ENCODE measurements at regions not wholly inside any gene's neighbourhood (a gene's known extent, or its start where the extent isn't known, plus 50 kb on each side); places are given as distances from the start of the nearest gene placed in this dataset.
A peak's percentile ranks its signal among the peaks of the same experiment; 100 is the strongest.

DNA sequence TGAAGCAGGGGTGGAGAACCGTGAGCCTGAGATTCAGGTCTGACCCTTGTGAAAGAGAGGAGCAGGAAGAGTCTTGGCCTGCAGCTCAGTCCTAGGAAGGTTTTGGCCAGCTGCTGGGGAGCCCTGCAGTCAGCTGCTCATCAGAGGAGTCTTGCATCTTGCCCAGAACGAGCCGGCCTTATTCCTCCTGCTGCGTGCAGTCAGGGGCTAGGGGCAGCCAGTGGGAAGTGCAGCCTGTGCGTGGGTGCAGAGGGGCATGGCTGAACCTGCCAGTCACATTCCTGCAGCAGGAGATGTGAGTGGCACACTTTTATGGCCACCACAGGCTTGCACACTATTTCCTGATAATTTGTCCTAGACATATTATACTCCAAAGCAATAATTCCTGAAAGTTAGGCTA is 278.7 kb downstream of the NPR3 start:
- DNase-seq (ENCODE audit: low read depth): no peak

DNA sequence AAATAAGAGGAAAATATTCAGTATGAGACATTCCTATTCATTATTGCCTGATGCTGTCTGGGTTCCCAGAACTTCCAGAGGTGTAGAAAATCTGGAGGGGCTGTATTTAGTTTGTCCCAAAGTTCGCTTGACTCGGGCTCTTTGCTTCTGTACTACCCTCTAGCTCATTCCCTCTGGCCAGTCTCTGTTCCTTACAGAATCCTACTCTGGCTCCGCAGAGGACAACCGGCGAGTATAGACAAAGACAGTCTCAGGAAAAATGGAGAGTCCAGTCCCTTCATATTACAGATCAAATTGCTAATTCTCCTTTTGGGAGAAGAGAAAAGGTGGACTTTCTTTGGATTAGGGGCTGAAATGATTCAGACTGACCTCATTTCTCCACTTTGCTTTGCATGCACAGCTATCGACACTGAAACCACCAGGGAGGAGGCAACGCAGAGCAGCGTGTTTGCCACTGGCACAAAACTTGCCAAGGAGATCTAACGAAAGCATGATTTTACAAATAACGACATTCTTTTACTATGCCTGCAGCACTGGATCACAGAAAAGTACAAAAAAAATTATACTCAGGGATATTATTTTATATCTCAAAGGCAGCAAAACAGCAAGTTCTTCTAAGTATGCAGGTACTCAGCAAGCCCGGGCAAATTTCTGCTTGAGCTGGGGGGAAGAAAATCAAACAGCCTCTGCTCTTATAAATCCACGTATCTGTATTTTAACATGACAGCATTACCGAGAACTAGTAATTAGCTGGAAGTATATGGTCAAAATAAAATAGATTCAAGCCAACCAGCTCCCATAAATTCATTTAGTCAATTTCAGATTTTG is 279.7 kb downstream of the NPR3 start:
- DNase-seq (ENCODE audit: low read depth): no peak

DNA sequence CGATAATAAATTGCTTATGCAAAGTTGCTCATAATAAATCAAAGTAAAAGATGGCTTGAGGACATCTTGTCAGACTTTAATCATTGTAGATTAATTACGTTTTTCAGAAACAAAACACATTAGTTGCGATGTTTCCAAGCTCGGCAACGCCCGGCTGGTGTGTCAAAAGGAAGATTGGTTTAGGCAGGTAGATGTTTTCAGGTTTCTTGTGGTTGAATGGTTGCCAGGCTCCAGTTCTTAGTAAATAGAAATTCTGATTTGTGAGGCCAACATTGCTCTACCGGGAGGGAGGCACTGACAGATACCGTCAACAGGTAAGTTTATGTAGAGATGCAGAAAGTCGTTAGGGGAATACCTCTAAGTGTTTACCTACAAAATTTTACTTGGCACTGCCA is 280.3 kb downstream of the NPR3 start:
- no peak for DNase-seq (ENCODE audit: low read depth)

DNA sequence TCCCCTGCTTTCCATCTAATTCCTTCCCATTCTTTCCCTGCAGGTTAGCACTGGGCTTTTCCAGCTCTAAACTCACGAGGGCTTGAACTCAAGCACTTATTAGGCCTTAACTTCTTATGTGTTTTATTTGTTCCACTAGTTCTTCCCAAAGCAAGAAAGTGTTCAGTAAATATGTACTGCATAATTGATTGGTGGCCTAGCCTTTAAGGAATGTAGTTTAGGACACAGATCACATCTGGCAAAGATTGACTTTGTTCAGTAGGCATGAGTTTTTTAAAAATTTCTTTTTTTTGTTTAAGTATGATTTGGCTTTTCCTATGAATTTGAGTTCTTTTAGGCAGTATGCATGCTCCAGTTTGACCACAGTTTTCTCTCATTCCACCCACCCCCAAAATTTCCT is 285.2 kb downstream of the NPR3 start:
- DNase-seq (ENCODE audit: low read depth): no peak

DNA sequence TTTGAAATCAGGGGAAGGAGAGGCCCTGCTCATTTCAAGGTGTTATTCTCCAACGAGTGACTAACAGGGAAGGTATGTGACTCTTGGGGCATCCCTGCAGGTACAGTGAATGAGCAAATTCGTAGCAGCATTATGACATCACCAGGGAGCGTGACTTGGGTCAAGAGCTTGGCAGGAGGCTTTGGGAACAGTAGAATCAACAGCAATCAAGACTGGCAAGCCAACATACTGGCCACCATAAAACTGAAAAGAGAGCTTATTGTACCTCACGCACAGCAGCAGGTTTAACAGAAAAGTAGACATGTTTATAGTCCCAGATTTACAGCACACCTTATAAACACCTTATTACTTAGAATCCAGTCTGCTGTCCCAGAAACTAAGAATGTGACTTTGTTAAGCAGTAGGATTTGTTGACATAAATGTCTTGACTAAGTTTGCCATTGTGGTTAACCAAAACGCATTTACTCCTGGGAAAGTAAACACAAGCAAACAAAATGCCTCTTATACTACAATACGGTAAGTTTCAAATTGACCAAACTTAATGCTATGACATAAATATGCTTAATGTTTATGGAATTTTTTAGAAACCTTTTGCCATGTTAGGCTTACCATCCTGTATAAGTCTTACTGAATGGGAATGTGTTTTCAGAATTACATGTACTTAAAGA is 297.8 kb downstream of the NPR3 start:
- DNase-seq (ENCODE audit: low read depth): no peak

DNA sequence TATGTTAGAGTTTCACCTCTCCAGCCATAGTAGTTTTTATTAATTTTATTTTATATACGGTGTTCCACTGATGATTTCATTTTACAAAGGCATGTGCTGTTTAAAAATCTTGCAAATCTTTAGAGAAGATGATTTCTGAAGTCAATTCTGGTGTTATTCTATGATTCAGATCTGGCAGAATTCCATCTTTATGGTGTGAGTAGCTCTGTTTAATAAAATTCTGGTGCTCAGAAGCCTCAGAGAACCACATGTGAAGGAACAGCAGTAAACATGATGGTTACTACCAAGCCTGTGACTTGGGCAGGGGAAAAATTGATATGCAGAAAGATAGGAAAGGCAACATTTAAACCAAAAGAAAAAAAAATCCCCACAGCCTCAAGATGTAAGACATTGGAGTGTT is 299.7 kb downstream of the NPR3 start:
- DNase-seq (ENCODE audit: low read depth): no peak

DNA sequence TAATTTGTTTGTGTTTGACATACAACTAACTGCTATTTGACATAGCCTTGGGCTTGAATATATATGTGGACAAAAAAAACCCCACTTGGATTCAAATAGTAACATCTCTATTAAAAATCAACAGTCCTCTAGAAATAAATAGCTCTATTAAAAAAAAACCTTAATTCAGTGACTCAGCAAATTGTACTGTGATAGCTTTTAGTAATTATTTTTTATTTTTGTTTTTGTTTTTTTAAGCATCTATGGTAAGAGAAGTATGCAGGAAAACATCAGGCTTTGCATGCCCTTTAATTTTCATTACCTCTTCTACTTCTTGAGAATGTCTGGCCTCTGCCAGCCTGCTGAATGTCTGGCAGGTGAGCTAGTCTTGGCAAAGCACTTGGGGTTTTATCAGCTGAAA is 300.7 kb downstream of the NPR3 start:
- DNase-seq (ENCODE audit: low read depth): no peak

DNA sequence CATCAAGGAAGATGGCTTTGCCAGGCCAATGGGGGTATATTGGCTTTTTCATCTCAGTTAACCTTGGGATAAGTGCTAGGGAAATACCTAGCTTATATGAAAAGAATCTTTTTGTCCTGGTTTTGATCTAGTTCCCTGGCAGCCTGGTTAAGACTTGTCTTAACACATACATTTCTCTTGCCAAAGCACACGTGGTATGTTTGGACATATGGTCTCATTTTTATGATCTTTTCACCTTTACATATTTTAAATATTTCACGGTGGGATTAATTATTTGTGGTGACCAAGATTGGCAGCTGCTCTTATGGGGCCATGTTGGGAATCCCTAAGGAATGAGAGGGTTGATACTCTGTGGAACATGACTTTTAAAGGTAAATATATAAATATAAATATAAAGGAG is 312.5 kb downstream of the NPR3 start:
- DNase-seq (ENCODE audit: low read depth): no peak

DNA sequence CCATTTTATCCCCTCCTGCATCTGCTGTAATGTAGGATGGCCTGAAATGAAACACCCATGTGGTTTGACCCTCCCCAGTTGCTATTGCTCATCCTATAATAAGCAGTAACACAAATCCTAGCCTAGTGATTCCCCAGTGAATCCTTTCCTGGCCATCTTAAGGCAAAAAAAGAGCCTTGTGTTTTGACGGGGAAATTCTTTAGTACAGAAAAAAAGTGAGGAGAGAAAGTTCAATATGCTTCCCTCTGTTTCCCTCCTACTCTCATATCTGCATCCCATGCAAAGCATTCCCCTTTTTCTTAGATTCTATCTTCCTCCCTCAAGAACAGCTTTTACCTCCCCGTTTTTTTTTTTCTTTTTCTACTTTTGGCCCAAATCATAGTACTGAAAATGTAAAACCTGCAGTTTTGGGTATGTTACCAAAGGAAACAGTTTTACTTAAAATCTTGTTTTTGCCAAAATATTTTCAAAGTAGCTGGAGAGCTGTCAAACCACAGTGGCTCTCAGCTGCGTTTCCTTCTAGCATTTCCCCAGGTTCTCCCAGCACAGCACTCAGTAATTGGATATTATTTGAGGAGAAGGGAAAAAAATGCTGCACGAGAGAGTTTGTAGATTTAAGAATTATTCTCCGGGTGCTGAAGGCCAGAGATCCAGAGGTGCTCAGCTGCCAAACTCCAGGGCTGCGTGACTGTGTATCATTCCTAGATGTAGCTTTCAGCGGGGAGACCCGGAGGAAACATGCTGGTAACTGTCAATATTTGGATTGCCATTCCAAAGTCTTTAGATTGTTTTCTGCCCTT is 321.4 kb downstream of the NPR3 start:
- peak; percentile 26 for DNase-seq (ENCODE audit: low read depth)

DNA sequence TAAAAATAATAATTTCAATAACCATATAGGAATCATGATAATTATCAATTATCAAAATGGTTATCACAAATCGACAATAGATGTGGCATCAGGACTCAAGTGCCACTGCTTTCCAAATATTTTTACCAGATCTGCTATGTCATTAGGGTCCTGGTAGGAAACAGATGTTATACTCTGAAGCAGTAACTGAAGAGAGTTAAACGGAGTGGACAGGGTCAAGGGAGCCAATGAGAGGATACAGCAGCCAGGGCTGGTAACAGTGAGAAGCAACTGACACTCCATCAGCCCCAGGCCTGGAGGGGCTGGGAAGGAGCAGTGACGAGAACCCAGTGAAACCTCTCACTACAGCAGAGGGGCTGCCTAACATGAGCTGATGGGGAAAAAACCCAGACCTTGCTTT is 322.4 kb downstream of the NPR3 start:
- no peak for DNase-seq (ENCODE audit: low read depth)

DNA sequence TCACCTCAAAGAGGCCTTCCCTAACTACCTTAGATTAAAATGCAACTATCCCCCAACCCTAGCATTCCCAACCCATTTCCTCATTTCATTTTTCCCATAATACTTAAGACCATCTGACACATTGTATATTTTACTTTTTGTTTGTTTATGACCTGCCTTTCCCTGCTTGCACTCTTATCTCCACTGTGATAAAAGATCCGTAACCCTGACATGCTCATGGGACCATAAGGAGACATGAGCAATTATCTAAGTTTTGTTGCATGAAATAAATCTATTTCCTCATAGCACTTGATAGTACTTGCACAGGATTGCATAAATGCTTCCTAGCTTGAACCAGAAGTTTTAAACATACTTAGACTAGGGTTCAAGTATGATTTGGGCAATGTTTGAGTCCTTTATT is 323.7 kb downstream of the NPR3 start:
- no peak for DNase-seq (ENCODE audit: low read depth)

DNA sequence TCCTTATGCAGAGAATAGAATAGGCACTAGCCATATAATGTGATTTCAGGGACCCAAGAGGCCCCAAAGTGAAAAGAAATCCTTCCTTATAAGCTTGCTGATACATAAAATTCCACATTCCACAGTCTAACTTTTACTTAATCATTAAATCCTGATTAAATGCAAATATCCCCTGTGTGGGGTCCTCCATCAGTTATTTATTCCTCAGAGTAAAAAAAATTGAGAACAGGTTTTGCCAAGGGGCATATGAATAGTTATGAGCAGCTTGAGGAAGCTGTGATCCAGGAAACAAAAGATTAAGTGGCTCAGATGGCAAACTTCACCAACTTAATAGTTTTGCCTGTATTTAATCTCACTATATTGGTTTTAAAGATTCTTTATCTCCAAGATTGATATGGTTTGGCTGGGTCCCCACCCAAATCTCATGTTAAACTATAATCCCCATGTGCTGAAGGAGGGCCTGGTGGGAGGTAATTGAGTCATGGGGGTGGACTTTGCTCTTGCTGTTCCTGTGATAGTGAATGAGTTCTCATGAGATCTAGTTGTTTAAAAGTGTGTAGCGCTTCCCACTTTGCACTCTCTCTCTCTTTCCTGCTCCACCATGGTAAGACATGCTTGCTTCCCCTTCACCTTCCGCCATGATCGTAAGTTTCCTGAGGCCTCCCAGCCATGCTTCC is 324.9 kb downstream of the NPR3 start:
- DNase-seq (ENCODE audit: low read depth): no peak

DNA sequence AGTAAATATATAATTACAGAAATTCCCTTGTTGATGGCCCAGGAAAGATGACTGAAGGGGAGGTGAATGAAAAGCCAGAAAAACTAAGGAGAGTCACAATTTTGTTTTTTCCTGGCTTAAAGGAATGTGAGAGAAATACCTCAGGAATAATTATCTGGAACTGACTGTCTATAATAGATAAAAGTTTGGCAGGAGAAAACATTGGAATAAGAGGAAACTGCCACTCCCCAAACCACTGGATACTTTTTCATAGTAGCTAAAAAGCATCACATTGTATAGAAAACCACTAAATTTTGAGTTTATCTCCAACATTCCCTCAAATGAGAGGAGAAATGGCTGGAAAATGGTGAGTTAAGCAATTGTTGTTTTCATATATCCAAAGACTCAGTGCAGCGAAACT is 326.0 kb downstream of the NPR3 start:
- DNase-seq (ENCODE audit: low read depth): no peak

DNA sequence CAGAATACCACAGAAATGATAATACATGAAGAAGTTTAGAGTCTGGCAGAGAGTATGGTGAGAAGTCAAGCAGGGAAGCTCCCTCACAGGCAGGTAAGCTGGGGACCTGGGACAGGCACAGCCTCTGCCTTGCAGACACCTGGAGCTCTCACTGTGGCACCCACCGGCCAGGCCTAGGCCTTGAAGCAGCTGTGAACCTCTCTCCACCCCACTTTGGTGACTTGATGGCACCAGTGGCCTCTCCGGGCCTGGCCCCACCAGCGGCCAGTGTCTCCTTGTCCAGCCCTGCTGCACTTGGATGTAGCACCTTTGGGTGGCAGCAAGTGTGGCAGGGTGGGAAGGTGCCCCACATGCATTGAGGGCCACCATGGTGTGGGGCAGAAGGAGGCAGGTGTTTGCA is 330.5 kb downstream of the NPR3 start:
- DNase-seq (ENCODE audit: low read depth): no peak

DNA sequence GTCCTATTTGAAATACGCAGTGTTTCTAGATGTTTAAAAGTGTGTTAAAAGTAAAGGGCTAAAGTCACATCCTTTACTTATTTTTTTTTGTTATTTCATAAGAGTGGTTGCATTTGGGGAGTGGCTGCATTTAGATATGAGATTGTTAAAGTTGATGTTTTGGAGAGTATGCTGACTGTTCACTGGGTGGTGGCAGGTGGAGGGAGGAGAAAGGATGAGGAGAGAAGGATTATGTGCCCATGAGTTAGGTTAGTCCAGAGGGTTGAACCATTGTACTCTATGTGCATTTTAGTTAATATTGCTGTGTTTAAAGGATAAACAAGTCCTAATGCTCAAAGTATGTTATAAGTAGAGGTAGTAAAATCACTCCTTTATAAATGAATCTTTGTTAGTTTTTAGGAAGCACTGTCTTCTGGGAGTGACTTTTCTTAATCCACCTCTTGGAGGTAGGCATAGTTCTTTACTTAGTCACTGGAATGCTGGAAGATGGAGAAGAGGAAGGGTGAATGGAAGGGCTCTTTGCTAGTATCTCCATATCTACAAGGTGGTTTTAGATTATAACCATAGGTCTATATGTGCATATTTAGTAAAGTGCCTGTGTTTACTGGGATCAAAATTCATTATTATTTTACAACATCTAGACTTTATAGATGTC is 332.3 kb downstream of the NPR3 start:
- peak; percentile 20 for DNase-seq (ENCODE audit: low read depth)

DNA sequence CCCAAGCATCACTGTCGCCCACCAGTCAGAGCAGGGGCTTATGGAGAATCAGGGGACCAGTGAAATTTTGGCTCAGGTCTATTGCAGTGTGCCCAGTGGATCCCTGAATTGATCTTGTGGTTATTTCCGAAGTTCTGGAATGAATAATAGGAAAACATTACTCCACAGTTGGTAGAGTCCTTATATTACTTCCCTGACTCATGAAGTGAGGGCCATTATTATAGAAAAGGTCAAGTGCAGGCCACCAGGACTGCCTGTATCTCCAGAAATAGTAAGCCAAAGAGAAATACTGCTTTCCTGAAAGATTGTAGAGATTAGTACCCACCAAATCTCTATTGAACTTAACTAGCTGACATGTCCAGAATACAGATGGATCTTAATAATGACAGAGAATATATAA is 335.0 kb downstream of the NPR3 start:
- no peak for DNase-seq (ENCODE audit: low read depth)

DNA sequence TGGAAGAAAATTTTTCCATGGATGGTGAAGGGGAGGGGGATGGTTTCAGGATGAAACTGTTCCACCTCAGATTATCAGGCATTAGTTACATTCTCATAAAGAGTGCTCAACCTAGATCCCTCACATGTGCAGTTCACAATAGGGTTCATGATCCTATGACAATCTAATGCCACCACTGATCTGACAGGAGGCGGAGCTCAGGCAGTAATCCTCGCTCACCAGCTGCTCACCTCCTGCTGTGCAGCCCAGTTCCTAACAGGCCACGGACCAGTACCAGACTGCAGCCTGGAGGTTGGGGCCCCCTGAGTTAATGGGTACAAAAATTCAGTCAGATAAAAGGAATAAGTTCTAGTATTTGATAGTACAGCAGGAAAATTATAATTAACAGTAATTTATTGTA is 337.2 kb downstream of the NPR3 start:
- DNase-seq (ENCODE audit: low read depth): no peak

DNA sequence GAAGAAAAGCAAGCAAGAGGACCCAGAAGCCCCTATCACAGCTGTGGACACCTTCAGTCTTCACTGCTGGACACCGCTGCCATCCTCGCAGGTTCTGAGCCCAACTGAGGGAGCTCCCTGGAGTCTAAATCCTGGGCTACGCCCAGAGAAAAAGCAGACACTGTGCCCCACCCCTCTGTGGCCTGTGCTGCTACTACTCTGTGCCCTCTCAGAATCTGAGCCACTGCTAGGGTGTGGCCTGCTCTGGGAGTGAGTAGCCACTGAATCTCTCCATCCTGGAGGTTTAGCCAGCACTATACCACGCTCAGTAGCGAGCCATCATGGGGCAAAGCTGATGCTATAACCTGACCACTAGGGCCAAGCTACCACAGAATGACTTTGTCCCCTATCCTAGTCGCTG is 338.2 kb downstream of the NPR3 start:
- DNase-seq (ENCODE audit: low read depth): peak; percentile 59

DNA sequence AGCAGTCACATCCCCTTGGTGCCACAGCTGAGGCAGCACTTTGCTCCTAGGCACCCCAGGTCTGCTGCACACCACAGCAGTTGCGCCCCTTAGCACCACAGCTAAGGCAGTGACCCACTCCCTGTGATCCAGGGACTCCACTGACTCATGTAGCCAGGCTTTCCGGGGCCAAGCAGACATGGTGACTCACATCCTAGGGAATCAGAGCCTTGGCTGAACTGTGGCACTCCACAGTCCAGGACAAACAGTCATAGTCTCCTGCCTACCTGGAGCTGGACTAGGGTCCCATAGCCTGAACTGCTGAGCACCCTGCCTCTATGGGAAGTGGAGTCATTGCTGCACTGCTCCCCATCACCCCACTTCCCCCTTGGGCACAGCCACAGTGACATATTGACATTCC is 338.7 kb downstream of the NPR3 start:
- peak; percentile 93 for DNase-seq (ENCODE audit: low read depth)

DNA sequence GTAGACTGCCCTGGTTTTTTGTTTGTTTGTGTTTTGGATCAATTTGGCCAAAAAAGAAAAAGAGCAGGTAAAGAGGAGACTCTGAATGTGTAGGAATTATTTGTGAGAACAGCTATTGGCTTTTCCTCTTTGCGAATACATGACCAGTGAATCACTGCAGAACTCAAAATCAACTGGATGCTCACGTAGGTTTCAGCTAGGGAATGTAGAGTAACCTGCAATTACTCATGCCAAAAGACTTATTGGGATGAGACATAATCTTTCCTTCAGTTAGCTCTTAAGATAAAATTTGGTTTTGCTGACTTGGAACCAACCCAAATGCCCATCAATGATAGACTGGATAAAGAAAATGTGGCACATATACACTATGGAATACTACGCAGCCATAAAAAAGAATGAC is 348.0 kb downstream of the NPR3 start:
- no peak for DNase-seq (ENCODE audit: low read depth)

DNA sequence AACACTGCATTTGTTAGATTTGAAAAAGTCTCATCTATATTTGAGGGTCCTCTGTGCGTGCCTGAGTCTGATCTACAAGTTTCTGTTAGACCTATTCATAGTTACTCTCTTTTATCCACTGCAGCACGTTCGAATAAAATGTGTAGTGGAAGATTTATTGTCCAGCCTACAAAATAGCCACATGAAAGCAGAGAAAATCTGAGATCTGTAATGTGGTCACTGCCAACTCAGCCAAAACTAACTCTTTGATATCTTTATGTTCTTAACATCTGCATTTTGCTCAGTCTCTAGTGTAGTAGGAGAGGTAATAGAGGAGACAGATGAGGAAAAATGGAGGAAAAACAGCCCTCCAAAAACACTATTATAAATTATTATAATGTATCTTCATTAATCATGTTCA is 354.0 kb downstream of the NPR3 start:
- no peak for DNase-seq (ENCODE audit: low read depth)

DNA sequence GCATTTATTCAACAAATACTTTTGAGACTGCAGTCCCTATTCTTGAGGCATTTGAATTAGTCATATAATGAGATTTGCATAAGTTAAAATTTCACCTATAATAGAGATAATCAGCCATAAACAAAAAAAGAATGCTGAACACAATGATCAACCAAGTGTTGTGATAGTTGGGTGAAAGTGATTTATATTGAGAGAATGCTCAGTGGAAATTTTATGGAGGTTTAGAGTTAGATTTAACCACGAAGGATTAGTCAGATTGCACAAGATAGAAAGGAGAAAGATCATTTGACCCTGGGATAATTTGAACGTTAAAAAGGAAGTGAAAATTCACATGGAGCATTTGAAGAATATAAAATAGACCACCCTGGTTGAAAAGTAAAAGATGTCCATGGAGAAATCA is 356.2 kb downstream of the NPR3 start:
- no peak for DNase-seq (ENCODE audit: low read depth)

Measured in HS-27A (cell line).